ENCODE measurements at regions not wholly inside any gene's neighbourhood (a gene's known extent, or its start where the extent isn't known, plus 50 kb on each side); places are given as distances from the start of the nearest gene placed in this dataset.
A peak's percentile ranks its signal among the peaks of the same experiment; 100 is the strongest.

GRCh38 chr6:142679907-142680700 lies 264.9 kb downstream of the HIVEP2 start:
- Histone ChIP-seq H3K9me3 (ENCODE audit: severe bottlenecking) (no peaks in the 10 kb centered on the region), H3K27me3 (ENCODE audit: insufficient read depth, poor library complexity, severe bottlenecking) (peaks cover 5% of the 10 kb centered on the region), H3K4me3 (ENCODE audit: severe bottlenecking) (no peak overlapping the region), H3K36me3 (ENCODE audit: low read depth) (no peaks in the 10 kb centered on the region), H3K4me1 (ENCODE audit: insufficient read depth, poor library complexity, severe bottlenecking) (no peaks in the 10 kb centered on the region), H3K27ac (ENCODE audit: poor library complexity, severe bottlenecking) (no peak overlapping the region)
- no peak for TF ChIP-seq CTCF (IDR thresholded peaks at IDR 0.05; ENCODE audit: poor library complexity, severe bottlenecking)
- DNase-seq (ENCODE audit: low spot score) (no peak), ATAC-seq (ENCODE audit: low read depth) (no peak)

GRCh38 chr6:142681099-142681498 lies 263.9 kb downstream of the HIVEP2 start:
- peaks cover 3% of the 10 kb centered on the region for H3K27me3 ChIP-seq (ENCODE audit: insufficient read depth, poor library complexity, severe bottlenecking)
- no peaks in the 10 kb centered on the region for H3K4me1 ChIP-seq (ENCODE audit: insufficient read depth, poor library complexity, severe bottlenecking)
- H3K27ac ChIP-seq (ENCODE audit: poor library complexity, severe bottlenecking), result no peak overlapping the region
- H3K9me3 ChIP-seq (ENCODE audit: severe bottlenecking), result no peaks in the 10 kb centered on the region
- H3K36me3 ChIP-seq (ENCODE audit: low read depth), result no peaks in the 10 kb centered on the region
- no peak overlapping the region for H3K4me3 ChIP-seq (ENCODE audit: severe bottlenecking)
- ATAC-seq (ENCODE audit: low read depth) (no peak), DNase-seq (ENCODE audit: low spot score) (no peak)
- no peak for TF ChIP-seq CTCF (IDR thresholded peaks at IDR 0.05; ENCODE audit: poor library complexity, severe bottlenecking)

DNA sequence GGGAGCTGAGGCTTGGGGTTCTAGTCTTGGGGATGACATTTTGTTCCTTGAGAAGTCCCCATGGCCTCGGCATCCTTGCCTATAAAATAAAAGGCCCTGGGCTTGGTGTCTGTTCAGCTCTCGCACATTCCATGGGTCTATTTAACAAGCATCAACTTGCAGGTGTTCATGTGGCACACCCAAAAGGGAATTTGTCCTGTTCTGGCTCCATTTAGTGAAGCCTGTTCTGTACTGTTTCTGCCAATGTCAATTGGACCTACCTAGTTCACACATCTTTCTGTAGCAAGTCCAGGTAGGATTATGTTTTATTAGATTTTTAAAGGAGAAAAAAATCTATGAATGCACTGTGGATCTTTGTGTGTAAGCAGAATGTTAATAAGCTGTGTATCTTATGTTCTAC lies 262.0 kb downstream of the HIVEP2 start:
- TF ChIP-seq CTCF (IDR thresholded peaks at IDR 0.05; ENCODE audit: poor library complexity, severe bottlenecking), result no peak
- ATAC-seq (ENCODE audit: low read depth), result no peak
- Histone ChIP-seq H3K9me3 (ENCODE audit: severe bottlenecking) (no peaks in the 10 kb centered on the region), H3K36me3 (ENCODE audit: low read depth) (no peaks in the 10 kb centered on the region), H3K27me3 (ENCODE audit: insufficient read depth, poor library complexity, severe bottlenecking) (no peaks in the 10 kb centered on the region), H3K4me3 (ENCODE audit: severe bottlenecking) (no peak overlapping the region), H3K4me1 (ENCODE audit: insufficient read depth, poor library complexity, severe bottlenecking) (no peaks in the 10 kb centered on the region), H3K27ac (ENCODE audit: poor library complexity, severe bottlenecking) (no peak overlapping the region)
- DNase-seq (ENCODE audit: low spot score), result no peak

- Histone ChIP-seq H3K4me3 (ENCODE audit: severe bottlenecking) (no peak overlapping the region), H3K27me3 (ENCODE audit: insufficient read depth, poor library complexity, severe bottlenecking) (no peaks in the 10 kb centered on the region), H3K36me3 (ENCODE audit: low read depth) (no peaks in the 10 kb centered on the region), H3K4me1 (ENCODE audit: insufficient read depth, poor library complexity, severe bottlenecking) (no peaks in the 10 kb centered on the region), H3K27ac (ENCODE audit: poor library complexity, severe bottlenecking) (no peak overlapping the region), H3K9me3 (ENCODE audit: severe bottlenecking) (no peaks in the 10 kb centered on the region)
- no peak for TF ChIP-seq CTCF (IDR thresholded peaks at IDR 0.05; ENCODE audit: poor library complexity, severe bottlenecking)
- DNase-seq (ENCODE audit: low spot score) (no peak), ATAC-seq (ENCODE audit: low read depth) (peak; percentile 33; the same call in 1 of the 3 replicates)
These were observed 261.2 kb downstream of the HIVEP2 start for GRCh38 chr6:142683714-142684141.

DNA sequence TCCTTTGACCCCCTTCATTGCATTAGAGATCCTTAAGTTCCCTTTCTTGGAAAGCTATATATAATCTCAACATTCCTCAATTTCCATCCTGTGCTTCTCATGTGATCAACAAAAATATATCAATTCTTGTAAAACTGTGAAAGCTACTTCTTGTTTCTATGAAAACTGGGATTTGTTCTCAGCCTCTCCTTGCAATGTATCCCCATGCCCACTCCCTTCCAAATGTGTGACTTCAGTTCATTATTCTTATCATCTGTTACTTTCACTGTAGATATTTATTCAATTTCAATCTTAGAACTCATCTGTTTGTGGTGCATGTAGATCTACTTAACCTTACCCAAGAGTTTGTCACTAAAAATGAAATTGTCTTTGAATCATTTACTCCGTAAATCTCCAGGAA lies 260.6 kb downstream of the HIVEP2 start:
- Histone ChIP-seq H3K4me3 (ENCODE audit: severe bottlenecking) (no peak overlapping the region), H3K36me3 (ENCODE audit: low read depth) (no peaks in the 10 kb centered on the region), H3K27me3 (ENCODE audit: insufficient read depth, poor library complexity, severe bottlenecking) (no peaks in the 10 kb centered on the region), H3K4me1 (ENCODE audit: insufficient read depth, poor library complexity, severe bottlenecking) (no peaks in the 10 kb centered on the region), H3K27ac (ENCODE audit: poor library complexity, severe bottlenecking) (no peak overlapping the region), H3K9me3 (ENCODE audit: severe bottlenecking) (no peaks in the 10 kb centered on the region)
- no peak for TF ChIP-seq CTCF (IDR thresholded peaks at IDR 0.05; ENCODE audit: poor library complexity, severe bottlenecking)
- DNase-seq (ENCODE audit: low spot score) (no peak), ATAC-seq (ENCODE audit: low read depth) (no peak)
